ENCODE measurements at regions not wholly inside any gene's neighbourhood (a gene's known extent, or its start where the extent isn't known, plus 50 kb on each side); places are given as distances from the start of the nearest gene placed in this dataset.

DNA sequence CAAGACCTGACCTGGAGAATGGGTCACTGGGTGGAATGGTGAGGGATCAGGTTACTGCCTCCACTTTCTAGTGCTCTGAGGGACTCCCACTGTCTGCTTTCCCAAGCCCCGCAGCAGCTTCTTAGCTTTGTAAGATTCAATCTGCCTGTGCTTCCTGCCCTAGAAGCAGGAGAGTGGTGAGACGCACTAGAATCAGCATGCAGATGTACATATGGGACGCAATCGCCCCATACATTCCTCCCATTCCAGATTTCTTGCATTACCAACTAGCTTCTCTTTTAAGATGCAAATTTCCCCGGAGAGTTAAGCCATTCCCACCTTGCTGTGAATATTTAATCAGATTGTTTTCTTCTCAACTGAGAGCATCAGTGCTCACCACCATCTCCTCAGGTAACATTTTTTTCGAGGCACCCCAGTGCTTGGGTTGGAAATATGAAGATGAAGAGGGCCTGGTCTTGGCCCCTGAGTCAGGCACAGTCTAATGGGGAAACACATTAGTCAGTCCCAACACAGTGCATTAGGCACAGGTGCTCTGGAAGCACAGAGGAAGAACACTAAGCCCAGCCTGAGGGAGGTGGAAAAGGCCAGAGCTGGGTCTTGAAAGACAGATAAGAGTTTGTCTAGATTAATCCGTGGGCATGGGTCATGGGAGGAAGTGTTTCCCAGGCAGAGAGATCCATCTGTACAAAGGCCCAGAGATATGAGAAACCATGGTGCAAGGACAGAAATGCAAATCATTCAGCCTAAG, 66.7 kb upstream of the PRPS1 start:
- DNase-seq, result no peak

DNA sequence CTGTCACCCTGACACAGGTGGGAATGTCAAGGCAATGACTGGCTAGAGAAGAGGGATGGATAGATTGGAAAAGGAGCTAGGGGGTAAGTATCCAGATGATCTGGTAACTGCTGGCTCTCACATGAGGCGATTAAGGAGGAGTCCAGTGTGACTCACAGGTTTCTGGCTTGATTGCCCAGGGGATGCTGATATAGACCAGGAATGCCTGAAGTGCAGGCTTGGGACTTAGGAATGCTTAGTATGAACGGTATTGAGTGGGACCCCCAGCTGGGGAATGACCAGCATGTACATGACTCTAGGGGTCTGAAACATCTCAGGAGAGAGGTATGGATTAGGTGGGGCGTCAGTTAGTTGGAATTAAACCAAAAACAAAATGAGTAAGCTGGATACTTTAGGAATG, 65.8 kb upstream of the PRPS1 start:
- no peak for DNase-seq

GRCh38 chrX:107563824-107564223, 64.5 kb upstream of the PRPS1 start:
- no peak for DNase-seq

DNA sequence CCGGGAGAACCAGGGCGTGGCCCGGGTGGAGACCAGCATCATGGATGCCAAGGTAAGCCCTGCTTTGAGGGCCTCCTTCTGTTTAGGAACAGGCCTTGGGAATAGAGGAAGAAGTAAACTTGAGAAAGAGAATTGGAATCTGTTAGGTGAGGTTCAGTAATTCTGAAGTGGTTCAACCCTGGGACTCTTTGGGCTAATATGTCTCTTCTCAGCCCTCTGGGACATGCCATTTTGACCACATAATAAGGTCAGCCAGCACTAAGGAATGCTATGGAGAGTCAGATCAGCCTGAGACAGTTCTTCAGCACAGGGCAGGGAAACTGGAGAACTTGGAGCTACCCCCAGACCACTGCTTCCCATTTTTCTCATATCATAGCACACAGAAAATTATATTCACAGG, 63.3 kb upstream of the PRPS1 start:
- DNase-seq, result no peak

- no peak for DNase-seq
Observed at GRCh38 chrX:107565931-107566603, 62.2 kb upstream of the PRPS1 start.

DNA sequence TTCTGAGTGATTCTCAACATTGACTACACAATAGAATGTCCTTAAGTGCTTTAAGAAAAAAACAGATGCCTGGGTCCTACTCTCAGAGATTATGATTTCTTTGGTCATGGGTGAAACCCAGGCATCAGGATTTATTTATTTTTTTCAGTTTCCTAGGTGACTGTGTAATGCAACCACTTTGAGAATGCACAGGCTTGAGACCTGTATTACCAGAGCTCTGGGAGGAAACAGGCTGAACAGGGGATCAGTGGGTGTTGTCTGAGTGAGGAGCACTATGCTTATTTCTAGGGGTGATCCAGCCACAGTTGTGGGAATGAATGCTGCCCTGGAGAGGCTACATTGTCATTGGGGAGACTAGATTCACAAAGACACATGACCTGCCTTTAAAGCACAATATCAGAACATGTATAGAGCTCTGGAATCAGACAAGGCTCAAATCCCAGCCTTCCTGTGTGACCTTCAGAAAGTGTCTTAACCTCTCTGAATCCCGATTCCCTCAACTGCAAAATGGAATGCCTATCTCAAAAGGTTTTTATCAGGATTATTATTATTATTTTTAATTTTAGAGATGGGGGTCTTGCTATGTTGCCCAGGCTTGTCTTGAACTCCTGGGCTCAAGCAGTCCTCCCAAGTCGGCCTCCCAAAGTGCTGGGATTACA, 61.6 kb upstream of the PRPS1 start:
- no peak for DNase-seq

DNA sequence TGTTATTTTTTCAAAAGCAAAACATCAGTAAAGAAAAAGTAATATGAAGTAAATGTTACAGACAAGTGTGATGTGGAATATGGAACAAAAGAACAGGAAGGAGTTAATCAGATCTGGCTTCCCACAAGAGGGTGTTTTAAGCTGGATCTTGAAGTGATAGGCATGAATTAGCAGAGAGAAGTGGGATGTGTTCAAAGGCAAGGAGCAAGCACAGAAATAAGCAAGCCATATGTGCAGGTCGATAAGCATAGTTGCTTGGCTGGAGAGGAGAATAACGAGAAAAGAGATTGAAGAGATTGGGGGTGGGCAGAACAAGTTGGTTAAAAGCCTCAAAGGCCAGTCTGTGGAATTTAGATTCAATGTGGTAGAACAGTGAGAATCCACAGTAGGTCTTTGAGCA, 60.9 kb upstream of the PRPS1 start:
- no peak for DNase-seq

GRCh38 chrX:107571296-107571998, 56.9 kb upstream of the PRPS1 start:
- DNase-seq, result no peak

DNA sequence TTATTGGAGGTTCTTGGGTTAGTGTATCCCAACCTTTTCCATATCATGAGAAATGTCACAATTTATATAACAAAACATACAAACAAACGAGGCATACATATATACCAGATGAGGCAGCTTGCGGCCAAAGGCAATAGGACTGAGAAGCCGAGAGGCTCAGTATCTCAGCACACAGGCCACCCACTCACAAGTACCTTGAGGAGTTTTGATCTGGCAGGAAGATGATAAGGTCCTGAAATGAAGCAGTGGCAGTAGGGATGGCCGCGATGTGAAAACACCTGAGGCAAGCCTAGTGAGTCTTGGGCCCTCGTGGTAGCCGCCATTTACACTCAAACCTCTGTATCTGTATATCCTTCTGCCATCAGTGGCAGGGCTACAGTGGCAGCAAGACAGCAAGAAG, 55.3 kb upstream of the PRPS1 start:
- no peak for DNase-seq

- no peak for DNase-seq
Observed at GRCh38 chrX:107574054-107574683, 54.1 kb upstream of the PRPS1 start.

DNA sequence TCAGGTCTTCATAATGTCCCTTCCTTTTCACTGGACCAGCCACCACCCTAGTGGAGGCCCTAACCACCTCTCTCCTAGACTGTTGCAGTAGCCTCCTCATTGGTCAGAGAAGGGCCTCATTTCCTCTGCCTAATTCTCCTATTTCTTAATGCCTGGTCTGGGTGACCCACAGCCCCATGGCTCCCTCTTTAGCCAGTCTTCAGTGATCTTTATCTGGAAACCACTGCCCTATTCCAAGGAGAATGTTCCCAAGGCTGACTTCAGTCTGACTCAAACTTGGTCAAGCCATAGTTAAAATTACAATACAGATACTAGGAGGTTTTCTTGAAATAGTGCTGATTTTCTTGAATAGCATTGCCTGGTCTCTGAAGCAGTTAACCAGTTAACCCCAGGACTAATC, 53.6 kb upstream of the PRPS1 start:
- no peak for DNase-seq

GRCh38 chrX:107576392-107576791, 51.9 kb upstream of the PRPS1 start:
- no peak for DNase-seq

DNA sequence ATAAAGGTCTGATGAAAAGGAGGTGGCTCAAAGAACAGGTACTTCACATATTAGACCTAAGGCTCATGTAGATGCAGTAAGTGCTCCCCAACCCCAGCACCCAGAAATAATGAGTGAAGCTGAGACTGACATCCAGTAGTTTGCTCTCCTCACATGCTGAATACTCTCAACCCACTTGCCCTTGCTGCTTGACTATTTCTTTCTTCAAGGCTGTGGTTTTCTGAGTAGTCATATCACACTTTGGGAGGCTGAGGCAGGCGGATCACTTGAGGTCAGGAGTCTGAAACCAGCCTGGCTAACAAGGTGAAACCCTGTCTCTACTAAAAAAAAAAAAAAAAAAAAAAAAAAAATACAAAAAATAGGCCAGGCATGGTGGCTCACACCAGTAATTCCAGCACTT, 51.5 kb upstream of the PRPS1 start:
- peak; percentile 51 for DNase-seq

DNA sequence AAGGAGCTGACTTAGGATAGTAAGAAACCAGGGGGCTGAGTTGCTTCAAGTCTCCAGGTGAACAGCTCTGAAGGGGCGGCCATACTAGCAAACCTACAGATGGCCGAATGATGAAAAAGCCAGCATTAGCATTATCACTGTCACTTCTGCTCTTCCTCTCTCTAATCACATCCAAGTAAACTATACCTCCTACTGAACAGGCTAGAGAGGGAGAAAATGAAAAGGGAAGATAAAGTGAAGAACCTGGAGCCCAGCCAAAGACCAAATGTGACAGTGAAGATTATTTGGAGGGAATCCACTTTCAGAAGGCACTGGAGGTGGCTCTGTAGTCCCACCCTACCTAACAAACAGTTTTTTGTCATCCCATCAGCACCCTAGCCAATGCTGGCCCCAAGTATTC, 50.4 kb upstream of the PRPS1 start:
- DNase-seq, result no peak
